ENCODE measurements at regions not wholly inside any gene's neighbourhood (a gene's known extent, or its start where the extent isn't known, plus 50 kb on each side); places are given as distances from the start of the nearest gene placed in this dataset.
A peak's percentile ranks its signal among the peaks of the same experiment; 100 is the strongest.

GRCh38 chr13:73857106-73857505 is 277.1 kb downstream of the KLF12 start:
- no peaks in the 10 kb centered on the region for H3K9me3 Mint-ChIP-seq
- peaks cover 17% of the 10 kb centered on the region for H3K36me3 Mint-ChIP-seq
- no peak overlapping the region for H3K27ac Mint-ChIP-seq
- H3K4me3 Mint-ChIP-seq: no peak overlapping the region
- no peak for TF ChIP-seq CTCF (conservative IDR thresholded peaks at IDR 0.05)
- no peaks in the 10 kb centered on the region for H3K4me1 Mint-ChIP-seq (ENCODE audit: unreplicated experiment)
- no peaks in the 10 kb centered on the region for H3K27me3 Mint-ChIP-seq
- no peak for DNase-seq (ENCODE audit: extremely low spot score, unreplicated experiment)

- H3K27ac Mint-ChIP-seq: no peak overlapping the region
- no peaks in the 10 kb centered on the region for H3K27me3 Mint-ChIP-seq
- peaks cover 14% of the 10 kb centered on the region for H3K4me1 Mint-ChIP-seq (ENCODE audit: unreplicated experiment)
- TF ChIP-seq CTCF (conservative IDR thresholded peaks at IDR 0.05): no peak
- DNase-seq (ENCODE audit: extremely low spot score, unreplicated experiment): no peak
- H3K9me3 Mint-ChIP-seq: no peaks in the 10 kb centered on the region
- peaks cover 12% of the 10 kb centered on the region for H3K36me3 Mint-ChIP-seq
- no peak overlapping the region for H3K4me3 Mint-ChIP-seq
Measured at GRCh38 chr13:73851104-73851503, 283.1 kb downstream of the KLF12 start.

GRCh38 chr13:73850104-73850873 is 283.9 kb downstream of the KLF12 start:
- Mint-ChIP-seq H3K9me3 (no peaks in the 10 kb centered on the region), H3K27ac (no peak overlapping the region), H3K4me3 (no peak overlapping the region), H3K27me3 (no peaks in the 10 kb centered on the region), H3K4me1 (ENCODE audit: unreplicated experiment) (peaks cover 14% of the 10 kb centered on the region), H3K36me3 (peaks cover 19% of the 10 kb centered on the region)
- DNase-seq (ENCODE audit: extremely low spot score, unreplicated experiment): no peak
- no peak for TF ChIP-seq CTCF (conservative IDR thresholded peaks at IDR 0.05)

- H3K9me3 Mint-ChIP-seq: no peaks in the 10 kb centered on the region
- TF ChIP-seq CTCF (conservative IDR thresholded peaks at IDR 0.05): peak; percentile 67
- peaks cover 24% of the 10 kb centered on the region for H3K36me3 Mint-ChIP-seq
- H3K4me3 Mint-ChIP-seq: no peak overlapping the region
- H3K27me3 Mint-ChIP-seq: no peaks in the 10 kb centered on the region
- H3K4me1 Mint-ChIP-seq (ENCODE audit: unreplicated experiment): peaks cover 14% of the 10 kb centered on the region
- no peak for DNase-seq (ENCODE audit: extremely low spot score, unreplicated experiment)
- no peak overlapping the region for H3K27ac Mint-ChIP-seq
Measured at GRCh38 chr13:73849292-73849691, 284.9 kb downstream of the KLF12 start.

GRCh38 chr13:73844986-73845385 is 289.2 kb downstream of the KLF12 start:
- TF ChIP-seq CTCF (conservative IDR thresholded peaks at IDR 0.05): no peak
- Mint-ChIP-seq H3K4me1 (ENCODE audit: unreplicated experiment) (peaks cover 9% of the 10 kb centered on the region), H3K27ac (no peak overlapping the region), H3K4me3 (no peak overlapping the region), H3K27me3 (no peaks in the 10 kb centered on the region), H3K9me3 (peaks cover 4% of the 10 kb centered on the region), H3K36me3 (peaks cover 34% of the 10 kb centered on the region)
- no peak for DNase-seq (ENCODE audit: extremely low spot score, unreplicated experiment)

Measured in type B pancreatic cell (in vitro differentiated cells).